NCI-H2029 (cell line): ENCODE measurements at regions not wholly inside any gene's neighbourhood (a gene's known extent, or its start where the extent isn't known, plus 50 kb on each side); places are given as distances from the start of the nearest gene placed in this dataset.
"Not testable (repeated sequence)": the region's sequence is repeated elsewhere in the genome, so short reads cannot be mapped to it uniquely, and the experiment has no call there.

Experiments
- DNase-seq: peaks from one replicate; lab custom pipeline; 2025; lab: John Stamatoyannopoulos, UW

DNA sequence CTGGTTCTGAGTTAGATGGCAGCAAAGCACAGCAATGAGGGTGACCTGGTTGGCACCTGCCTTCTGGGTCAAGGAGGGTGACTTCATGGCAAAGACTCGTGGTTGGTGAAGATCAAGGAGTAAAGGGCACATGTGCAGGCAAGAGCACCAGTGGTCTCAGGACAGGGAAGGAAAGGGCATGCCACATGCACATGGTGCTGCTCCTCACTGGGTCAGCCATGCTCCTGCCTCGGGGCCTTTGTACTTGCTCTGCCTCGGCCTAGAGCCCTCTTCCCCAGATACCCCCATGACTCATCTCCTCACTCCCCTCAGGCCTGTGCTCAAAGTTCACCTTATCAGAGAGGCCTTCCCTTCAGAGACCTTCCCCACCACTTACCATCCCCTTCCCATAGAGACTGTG, 106.7 kb upstream of the KDM7A start:
- DNase-seq, result no peak

DNA sequence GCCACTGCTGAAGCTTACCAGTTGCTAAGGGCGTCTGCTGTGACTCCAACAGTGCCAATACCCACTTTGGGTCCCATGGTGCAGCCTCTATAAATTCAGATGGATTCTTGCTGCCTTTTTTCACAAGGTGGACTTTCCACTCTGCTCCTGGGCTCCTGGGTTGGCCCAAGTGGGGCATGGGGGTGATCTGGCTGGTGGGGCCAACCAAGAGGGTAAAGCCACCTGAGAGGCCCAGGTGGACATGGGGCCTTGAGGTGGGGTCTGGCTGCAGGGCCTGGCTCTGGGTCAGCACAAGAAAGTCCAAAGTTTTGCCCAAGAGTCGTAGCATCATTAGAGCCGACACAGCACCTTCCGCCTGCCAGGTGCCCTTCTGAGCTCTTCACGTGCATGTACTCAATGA, 105.2 kb upstream of the KDM7A start:
- no peak for DNase-seq

DNA sequence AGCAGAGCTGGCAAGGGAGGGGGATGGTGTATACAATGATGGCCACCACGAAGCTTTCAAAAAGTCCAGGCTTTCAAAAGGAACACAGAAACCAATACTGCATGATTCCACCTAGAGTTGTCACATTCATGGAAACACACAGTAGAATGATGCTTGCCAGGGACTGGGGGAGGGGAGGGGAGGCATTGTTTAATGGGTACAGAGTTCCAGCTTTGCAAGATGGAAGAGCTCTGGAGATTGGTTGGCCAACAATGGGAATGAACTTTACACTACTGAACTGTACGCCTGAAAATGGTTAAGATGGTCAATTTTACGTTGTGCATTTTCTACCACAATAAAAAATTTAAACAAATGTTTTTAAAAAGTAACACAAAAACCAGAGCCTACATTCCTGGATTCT, 104.5 kb upstream of the KDM7A start:
- DNase-seq, result no peak

DNA sequence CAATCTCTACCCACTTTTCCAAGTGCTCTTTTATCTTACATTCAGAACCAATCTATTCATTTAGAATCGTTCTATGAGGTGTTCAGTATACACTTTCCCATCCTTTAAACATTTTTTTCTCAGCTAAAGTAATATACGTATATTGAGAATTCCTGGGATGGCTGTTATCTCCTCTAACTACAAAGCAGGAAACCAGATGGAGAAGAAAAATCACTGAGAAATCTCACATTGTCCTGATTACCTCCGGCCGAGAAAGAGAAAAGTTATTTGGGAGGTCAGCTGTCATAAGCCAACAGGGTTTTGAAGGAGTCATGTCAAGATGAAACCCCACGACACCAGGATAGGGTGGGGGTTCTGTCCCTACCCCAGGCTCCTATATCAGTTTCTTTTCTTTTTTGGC, 99.2 kb upstream of the KDM7A start:
- no peak for DNase-seq

DNA sequence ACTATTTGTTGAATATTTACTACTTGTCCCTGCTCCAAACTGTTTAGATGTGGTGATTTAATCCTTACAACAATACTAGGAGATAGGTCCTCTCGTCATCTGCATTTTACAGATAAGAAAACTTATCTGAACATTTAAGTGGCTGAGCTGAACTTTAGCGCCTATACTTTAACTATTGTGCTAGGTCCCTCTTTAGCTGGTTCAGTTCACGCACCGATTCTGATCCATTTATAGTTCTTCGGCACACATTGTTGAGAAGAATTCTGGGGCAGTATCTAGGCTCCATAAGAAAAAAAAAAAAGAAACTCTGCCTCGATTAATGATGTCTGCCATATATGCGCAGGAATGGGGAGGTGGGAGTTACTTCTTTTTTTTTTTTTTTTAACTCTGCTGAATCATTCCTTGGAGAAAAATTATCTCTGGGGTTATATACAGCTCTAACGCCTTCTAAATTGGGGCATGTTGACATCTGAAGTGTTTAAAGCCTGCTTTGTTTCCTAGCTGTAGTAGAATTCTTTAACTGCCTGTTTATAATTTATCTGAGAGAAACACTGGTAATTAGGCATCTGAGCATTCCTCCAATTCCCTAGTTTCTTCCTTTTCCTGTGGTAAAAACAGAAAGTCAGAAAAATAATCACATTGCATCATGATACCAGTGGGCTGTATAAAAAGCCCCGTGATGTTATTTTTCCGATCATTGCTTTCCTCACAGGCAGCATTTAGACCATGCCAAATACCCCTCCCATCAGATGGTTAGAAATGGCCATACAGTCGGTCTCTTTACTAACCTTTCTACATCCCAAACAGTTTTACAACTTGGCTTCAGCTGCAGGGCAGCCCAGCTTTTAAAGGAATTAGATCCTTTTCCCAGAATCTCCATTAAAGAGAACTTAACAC, 98.5 kb upstream of the KDM7A start:
- DNase-seq, result no peak

DNA sequence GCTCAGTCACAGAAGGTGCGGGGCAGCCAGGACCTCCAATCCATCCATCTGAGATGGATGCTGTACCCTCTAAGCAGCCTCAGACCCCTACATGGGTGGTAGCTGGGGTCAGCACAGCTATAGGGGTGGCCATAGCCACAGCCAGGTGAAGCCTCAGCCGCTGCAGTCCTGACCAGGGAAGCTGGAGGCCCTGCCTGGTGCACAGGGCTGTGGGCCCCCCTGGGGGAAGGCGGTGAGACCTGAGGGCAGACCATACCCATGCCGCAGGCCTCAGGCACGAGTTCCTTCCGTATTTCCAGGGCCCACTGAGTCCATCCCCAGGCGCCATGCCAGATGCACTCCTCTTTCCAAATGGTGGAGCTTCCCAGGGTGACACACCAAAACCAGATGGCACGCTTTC, 96.6 kb upstream of the KDM7A start:
- DNase-seq, result no peak

DNA sequence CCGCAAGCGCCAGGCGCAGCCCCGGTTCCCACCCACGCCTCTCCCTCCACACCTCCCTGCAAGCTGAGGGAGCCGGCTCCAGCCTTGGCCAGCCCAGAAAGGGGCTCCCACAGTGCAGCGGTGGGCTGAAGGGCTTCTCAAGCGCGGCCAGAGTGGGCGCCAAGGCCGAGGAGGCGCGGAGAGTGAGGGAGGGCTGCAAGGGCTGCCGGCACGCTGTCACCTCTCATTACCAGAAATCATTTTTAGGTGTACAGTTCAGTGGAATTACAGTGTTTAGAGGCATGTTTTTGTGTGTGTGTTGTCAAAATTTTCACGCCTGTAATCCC, 94.8 kb upstream of the KDM7A start:
- not testable (repeated sequence) for DNase-seq

DNA sequence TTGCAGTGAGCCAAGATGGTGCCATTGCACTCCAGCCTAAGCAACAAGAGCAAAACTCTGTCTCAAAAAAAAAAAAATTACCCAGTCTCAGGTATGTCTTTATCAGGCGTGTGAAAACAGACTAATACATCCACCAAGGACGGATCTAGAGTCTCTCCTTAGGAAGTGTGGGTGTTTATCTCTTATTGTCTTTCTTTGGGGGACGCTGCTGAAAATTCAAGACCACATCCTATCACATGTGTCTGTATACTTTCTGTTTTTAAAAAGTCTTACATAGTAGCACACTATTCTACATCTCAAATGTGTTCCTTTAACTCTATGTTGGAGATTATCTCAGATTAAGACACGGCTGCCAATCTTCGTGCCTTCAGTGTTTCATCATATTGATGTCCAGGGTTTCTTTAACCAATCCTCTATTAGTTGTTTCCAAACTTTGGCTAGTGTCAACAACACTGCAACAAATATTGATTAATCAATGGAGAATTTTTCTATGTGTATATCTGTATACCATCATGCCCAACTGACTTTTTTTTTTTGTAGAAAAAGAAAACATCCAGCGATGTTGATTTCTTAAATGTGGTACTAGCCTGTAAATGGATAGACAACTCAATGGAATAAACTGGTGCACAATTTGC, 92.3 kb upstream of the KDM7A start:
- no peak for DNase-seq

DNA sequence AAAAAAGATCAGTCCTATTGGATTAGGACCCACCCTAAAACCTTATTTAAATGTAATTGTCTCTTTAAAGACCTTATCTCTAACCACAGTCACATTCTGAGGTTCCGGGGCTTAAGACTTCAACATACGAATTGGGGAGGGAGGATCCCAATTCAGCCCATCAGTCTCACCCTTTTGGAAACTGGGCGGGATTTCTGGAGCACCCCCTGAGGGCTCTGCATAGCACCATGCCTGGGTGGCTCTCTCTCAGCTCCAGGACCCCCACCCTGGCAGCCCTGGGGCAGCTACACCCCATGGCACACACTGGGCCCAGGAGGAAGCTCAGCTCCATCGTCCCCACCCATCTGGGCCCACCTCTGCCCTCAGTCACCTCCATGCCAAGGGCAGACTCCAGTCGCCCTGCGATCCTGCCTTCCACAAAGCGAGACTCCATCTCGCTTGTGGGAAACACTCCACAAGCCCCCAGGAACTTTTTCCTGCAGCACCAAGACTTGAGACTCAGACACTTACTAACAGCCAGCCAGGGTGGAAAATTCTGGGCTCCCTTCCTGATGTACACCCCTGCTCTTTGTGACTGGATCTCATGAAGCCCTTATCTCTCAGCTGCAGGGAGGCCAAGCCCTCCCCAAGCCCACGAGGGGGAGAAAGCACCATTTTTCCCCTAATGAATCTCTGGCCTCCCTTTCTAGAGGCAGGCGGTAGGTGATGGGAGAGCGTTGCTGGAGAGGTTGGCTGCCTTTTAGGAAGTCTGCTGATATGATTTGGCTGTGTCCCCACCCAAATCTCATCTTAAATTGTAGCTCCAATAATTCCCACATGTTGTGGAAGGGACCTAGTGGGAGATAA, 90.8 kb upstream of the KDM7A start:
- no peak for DNase-seq

DNA sequence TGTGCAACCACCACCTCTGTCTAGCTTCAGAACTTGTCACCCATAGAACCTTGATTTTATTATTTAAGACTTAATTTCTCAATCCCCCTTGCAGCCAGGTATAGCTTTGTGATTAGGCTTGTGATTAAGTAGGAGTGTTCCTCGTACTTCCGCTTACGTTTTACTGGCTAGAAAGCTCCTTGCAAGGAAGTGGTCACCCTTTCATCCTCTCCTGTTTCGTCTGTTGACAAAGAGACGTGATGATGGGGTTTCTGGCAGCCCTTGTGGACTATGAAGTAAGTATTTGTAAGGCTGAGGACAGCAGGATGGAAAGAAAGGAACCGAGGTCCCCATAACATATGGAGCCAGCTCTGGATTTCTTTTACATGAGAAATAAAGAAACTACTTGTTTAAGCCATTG, 86.5 kb upstream of the KDM7A start:
- DNase-seq, result no peak

DNA sequence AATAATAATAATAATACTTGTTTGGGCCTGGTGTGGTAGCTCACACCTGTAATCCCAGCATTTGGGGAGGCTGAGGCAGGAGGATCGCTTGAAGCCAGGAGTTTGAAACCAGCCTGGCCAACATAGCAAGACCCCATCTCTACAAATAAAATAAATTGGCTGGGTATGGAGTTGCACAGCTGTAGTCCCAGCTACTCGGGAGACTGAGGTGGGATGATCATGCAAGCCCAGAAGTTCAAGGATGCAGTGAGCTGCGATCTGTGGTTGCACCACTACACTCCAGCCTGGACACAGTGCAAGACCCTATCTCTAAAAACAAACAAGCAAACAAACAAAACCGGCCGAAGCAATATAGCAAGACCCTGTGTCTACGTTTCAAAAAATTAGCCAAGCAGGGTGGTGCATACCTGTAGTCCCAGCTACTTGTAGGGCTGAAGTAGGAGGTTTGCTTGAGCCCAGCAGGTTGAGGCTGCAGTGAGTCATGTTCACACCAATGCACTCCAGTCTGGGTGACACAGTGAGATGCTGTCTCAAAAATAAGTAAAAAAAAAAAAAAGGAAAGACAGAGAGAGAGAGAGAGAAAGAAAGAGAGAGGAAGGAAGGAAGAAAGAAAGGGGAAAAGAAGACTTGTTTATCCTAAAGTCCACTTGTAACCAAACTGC, 85.6 kb upstream of the KDM7A start:
- DNase-seq, result no peak

DNA sequence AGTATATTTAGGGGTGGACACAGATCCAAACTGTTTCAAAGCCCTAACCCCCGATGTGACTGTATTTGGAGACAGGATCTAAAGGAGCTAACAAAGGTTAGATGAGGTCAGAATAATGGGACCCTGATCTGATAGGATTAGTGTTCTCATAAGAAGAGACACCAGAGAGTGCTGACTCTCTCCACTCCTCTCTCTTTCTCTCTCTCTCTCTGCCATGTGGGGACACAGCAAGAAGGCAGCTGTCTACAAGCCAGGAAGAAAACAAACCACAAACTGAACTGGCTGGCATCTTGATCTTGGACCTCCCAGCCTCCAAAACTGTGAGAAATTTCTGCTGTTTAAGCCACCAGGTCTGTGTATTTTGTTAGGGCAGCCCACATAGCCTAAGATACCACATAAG, 84.7 kb upstream of the KDM7A start:
- DNase-seq, result no peak

DNA sequence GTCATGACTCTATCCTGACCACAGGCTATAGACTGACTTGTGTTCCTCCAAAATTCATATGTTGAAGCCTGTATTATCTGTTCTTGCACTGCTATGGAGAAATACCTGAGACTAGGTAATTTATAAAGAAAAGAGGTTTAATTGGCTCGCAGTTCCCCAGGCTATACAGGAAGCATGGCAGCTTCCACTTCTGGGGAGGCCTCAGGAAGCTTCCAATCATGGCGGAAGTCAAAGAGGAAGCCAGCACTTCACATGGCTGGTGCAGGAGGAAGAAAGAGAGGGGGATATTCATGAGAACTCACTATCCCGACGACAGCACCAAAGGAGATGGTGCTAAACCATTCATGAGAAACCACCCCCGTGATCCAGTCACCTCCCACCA, 84.3 kb upstream of the KDM7A start:
- peak; percentile 75 for DNase-seq

DNA sequence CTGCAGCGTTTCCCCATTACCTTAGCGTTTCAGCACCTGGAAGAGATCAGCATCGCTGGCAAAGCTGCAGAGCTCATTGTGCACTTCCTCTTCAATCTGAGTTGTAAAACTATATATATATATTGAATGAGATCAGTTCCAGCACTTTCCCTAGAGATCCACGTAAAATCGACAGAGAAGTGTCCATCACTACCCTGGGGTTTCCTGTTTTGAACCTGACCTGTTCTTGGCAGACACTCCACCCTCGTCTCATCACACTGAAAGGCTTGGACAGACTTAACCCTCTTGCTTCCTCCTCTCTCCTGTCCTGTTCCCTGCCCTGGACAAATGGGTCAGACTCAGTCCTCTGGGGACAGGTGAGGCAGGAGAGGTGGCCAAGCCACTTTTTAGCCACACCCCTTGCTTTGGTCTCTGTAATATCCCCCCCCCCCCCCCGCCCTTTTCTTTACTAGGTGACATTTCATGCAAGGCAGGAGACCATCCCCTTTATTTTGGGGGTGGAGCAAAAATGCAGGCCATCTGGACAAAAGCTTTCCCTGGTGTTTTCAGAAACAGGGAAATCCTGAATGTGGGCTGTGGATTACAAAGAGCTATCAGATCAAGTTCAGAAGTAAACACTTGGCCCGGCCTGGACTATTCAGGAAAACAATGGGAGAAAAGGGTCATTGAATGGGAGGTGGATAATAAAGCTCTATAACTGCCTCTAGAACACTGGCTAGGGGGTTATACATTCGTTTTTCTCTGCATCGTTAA, 83.7 kb upstream of the KDM7A start:
- DNase-seq, result peak; percentile 96

DNA sequence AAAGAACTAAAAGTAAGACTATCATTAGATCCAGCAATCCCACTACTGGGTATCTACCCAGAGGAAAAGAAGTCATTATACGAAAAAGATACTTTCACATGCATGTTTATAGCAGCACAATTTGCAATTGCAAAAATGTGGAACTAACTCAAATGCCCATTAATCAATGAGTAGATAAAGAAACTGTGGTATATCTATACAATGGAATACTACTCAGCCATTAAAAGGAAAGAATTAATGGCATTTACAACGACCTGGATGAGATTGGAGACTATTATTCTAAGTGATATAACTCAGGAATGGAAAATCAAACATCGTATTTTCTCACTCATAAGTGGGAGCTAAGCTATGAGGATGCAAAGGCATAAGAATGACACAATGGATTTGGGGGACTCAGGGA, 80.5 kb upstream of the KDM7A start:
- DNase-seq, result not testable (repeated sequence)

DNA sequence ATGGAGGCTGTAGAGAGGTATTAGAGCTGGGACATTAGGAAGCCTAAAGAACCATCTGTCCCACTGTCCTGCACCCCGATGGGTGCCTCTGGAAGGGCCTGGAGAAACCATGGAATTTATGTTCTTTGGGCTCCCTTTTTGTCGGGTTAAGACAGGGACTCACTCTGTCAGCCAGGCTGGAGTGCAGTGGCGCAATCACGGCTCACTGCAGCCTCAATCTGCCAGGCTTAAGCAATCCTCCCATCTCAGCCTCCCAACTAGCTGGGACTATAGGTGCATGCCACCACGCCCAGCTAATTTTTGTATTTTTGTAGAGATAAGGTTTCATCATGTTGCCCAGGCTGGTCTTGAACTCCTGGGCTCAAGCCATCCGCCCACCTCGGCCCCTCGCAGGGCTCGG, 78.2 kb upstream of the KDM7A start:
- not testable (repeated sequence) for DNase-seq

DNA sequence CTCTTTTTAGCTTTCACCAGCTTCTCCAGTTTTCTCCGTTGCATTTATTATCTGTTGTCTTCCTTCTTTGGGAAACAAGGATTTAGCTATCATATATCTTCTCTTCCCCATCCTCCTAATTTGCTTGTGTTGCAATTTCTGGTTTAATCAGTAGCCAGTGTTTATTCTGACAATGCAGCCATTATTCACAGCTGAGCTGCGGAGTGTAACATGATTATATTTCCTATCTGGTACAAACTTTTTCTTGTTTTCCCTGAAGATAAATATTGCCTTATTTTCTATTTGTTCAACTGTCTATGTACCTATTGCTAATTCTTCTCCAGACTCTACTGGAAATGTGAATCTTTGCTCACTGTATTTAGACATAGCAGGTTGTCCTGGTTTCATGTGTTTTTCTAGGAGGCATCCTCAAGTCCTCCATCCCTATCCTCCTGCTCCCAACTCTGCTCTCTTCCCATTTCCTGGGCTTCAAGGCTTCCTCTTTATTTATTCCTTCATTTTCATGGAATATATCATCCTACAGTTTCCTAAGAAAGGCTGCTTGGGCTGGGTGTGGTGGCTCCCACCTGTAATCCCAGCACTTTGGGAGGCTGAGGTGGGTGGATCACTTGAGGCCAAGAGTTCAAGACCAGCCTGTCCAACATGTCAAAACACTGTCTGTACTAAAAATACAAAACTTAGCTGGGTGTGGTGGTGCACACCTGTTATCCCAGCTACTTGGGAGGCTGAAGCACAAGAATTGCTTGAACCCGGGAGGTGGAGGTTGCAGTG, 72.4 kb upstream of the KDM7A start:
- DNase-seq, result no peak

DNA sequence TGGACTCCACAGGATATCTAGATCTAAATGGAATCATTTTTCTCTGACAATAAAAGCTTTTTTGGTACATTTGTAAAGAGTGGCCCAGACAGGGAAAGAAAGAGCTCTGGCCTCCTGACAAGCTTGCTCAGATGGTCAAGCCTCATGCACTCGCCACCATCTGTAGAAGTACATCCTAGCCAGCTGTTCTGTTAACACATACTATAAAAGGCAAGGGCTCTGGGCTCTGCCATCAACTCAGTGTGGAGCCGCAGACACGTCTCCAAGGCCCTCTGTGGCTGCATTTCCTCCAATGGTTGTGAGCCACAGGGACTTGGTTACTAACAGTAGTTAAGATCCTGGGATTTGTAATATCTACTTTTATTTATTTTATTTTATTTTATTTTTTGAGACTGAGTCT, 70.8 kb upstream of the KDM7A start:
- DNase-seq, result no peak

DNA sequence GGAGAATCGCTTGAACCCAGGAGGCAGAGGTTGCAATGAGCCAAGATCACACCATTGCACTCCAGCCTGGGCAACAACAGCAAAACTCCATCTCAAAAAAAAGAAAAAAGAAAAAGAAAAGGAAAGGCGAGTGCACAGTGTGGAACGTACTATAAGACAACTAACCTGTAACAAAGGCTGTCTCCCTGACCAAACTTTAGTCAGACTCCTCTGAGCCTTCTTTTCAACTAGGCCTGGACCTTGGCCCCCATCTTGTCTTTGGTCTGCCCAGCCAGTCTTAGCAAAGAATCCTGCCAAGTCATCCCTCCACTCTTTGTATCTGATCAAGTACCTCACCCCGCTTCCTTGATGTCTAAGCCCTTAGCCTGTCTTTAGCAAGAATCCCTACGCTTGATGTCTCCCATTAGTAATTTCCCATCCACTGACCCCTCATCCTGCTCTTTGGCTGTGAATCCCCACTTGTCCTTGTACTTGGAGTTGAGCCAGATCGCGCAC, 68.9 kb upstream of the KDM7A start:
- no peak for DNase-seq
